Umbilical cord (tissue), 1 donor: ENCODE measurements at regions not wholly inside any gene's neighbourhood (a gene's known extent, or its start where the extent isn't known, plus 50 kb on each side); places are given as distances from the start of the nearest gene placed in this dataset.

Source experiments
- DNase-seq: peaks from one replicate; pipeline ENCODE4 v3.0.0-alpha.2; 2015; ENCODE audit warnings: low spot score

DNA sequence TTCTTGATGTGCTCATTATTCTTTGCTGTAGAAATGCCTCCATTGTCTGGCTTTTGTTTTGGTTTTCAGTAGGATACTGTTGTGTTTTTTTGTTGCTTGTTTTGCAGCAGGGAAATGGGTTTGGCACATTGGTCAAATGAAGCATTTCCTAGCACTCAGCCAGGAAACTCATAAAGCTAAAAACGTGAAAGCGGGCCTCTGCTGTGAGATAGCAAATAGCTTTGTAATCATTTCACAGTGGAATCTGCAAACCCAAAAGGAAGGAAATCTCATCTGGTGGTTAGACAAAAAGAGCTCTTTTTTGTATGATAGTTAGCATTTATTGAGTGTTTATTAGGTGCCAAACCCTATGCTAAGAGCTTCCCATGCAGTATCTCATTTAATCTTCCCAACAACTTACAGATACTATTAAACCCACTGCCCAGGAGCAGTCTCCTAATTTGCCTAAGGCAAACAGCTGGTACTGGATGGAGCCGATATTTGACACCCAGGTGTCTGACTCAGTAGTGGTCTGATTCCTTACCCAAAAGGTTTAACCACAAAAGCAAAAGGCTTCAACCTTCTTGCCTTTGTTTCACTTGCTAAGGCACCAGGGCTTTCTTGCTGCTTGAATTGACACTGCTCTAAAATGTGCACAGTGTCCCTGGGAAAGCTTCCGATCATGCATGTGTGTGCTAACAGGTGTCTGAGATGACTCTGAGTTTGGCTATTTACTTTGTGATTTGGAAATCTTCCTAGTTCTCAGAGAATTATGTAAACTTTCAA lies 527.9 kb upstream of the MDFIC2 start:
- no peak for DNase-seq

DNA sequence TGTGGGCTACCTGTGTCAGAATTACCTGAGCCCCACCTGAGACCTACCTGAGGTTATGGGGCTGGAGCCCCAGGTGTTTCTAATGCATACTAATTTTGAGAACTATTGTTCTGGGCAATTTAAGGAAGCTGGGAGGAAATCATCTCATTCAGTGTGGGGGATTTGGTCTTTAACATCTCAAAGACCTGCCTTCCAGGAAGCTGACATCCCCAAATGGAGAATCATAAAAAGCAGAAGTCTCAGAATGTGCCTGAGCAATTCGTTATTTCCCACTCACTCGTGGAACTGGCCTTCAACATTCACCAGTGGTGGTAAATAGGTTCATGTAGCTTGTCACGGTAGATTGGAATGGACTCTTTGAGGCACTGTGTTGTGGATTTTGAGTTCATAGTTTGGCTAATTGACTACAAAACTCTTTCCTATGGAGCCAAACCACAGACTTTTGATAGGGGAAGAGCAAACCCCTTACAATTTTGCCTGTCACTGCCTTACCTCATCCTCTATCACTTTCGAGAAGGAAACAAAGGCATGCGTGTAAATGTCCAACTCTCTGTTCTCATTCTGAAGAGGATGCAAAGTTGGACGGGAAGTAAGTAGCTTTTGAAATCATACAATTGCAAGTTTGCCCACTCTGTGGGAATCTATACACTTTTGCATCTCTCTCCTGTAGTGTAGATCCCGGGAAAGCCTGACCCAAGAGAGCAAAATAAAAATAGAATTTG lies 521.0 kb upstream of the MDFIC2 start:
- no peak for DNase-seq

DNA sequence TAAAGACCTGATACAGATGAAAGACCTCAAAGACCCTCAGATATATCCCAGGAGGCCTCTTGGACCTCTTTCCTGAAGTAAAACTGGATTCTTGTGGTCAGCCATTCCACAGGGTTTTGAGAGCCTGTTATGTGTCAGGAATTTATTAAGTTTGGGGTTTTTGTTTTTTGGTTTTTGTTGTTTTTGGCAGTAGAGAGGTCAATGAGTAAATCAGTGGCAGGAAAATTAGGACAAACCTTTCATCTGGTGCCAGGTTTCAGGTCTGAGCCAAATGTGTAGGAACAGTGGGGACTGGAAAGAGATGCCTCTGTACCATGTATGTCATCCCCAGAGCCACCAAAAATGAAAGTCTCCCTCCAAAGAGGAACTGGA lies 520.4 kb upstream of the MDFIC2 start:
- no peak for DNase-seq

DNA sequence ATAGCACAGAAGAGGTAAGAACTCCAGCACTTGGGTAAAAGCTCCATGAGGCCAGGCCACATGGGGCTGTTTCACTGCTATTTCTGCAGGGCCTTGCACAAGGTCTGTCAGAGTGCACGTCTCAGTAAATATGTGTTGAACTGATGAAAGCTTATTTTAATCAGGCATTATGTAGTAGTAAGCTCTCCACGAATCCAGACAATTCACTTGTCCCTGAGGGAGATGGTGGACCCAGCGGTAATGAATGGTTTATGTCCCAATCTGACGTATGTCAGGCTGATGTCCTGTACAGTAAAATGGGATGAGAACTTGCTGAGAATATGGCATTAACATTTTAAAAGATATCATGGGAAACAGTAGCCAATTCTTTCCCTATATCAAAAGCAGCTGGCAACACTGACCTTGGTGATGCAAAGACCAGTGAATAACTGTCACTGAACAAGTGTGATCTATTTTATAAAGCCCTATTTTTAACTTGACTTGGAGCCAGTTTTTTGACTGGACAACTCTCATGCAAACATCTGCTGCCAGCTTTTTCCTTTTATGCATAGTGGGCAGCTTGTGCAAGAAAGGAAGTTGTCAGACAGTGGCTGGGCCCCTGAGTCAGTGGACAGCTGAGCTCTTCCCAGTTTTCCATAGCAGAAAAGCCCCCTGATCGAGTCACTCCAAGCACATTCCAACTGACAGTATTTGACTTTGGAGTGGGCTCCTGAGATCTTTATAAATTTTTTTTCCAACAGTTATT lies 519.8 kb upstream of the MDFIC2 start:
- peak; percentile 69 for DNase-seq

DNA sequence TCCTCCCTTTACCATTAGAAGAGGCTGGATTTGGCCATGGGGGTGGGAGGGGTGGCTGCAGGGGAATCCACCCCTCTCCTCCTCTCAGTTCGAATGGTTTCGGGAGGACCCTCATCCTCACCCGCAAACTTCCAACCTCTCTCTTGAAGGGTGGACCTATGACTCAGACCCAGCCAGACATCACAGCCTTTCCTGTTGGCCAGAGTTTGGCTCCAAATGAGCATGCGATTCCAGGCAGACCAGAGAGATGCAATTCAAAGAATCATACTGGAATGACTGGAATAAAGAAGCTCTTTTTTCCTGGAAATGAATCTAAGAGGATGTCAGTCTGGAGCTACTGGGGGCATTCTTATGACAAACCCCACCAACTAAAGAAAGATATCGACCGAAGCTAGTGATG lies 516.7 kb upstream of the MDFIC2 start:
- peak; percentile 74 for DNase-seq

DNA sequence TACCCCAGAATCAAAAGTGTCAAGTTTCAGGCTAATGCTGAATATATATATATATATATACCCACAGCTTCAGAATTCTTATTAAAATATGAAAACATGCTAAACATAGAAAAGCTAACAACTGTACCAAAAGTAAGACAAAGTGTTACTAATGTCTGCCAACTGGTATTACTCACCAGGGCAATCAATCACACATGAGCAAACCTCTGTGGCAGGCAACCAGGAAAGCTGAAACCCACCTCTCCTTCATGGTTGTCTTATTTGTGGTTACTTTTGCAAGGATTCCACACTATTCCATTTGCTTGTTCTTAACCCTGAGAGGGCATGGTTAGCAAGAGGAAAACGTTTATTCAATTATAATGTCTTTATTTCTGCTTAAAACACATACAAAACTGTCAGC lies 512.3 kb upstream of the MDFIC2 start:
- DNase-seq, result peak; percentile 2

DNA sequence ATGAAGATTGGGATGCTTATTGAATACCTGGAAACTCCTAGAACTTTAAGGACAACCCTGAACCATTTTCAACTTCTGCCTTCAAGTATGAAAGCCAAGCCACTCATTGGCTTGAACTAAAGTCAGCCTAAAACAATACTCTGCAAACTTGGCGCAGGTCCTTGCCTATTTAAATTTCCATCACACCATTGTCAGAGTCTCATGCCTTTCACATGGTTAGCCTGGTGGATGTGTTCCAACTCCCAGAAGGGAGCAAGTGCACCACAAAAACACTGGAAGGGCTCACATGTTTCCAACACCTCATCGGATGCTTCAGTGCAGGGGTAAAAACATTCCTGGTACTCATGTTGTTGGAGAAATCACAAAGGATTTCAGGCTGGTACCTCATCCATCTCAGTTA lies 511.6 kb upstream of the MDFIC2 start:
- no peak for DNase-seq

DNA sequence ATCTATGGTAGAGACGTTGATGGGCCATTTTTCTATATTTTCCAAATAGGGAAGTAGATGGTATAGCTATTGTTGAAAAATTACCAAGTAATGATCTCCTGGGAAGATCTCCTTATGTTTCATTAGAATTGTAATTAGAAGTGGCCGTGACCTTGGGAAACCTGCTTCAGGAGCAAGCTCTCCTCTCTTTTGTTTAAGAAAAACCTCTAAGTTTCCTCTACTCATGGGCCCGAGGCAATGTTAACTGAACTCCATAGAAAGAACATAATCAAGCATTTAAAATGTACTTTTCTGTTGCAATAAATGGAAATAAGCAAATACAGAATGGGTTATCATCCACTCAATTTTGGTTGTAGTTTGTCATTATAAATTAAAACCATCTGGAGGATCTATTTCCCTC lies 511.2 kb upstream of the MDFIC2 start:
- no peak for DNase-seq

DNA sequence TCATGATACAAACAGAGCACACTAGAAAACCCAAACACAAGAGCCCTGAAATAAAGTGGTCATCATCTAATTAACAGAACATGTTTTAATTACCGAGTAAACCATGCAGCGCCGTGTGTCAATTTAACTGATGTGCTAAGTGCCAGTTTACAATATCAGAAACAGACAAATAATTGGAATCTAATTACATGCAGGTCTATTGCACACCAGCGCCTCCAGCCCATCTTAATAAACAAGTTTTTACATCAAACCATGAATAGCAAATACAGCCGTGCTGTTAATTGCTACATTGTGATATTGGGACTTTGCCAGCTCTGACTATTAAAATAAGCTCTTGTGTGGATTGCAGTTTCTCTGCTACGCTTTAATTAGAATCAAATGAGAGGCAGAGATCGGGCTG lies 510.2 kb upstream of the MDFIC2 start:
- no peak for DNase-seq

DNA sequence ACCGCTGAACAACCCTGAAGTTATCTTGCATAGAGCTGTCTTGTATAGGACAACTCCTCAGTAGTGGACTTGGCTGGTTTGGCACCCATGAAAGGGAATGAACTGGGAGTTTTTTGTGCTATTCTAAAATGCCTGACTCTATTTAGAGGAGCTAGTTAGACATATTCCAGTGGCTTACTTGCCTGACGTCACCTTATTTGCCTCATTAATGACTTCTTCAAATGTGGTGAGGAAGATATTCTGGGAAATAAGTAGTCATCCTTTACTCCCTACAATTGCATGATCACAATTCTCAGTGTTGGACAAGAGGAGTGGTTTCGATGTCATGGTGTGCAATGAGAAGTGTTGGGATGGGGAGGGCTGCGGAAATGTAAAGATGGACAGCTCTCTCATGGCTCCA lies 509.2 kb upstream of the MDFIC2 start:
- no peak for DNase-seq

DNA sequence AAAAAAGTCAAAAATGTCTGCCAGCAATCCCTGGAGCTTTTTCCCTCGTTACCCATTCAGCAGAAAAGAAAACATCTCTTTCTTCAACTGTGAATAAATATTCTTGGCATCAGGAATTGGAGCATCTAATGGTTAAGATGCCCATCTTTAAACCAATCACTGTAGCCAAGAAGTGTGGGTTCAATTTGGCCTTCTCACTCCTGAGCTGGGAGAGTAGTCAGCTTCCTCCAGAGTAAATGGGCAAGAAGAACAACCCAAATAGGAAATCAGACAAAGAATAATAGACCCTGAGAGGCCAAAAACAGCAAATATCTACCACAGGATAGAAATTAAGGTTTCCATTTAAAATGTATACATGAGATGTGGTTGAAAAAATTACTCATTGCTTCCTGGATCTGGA lies 508.0 kb upstream of the MDFIC2 start:
- no peak for DNase-seq

DNA sequence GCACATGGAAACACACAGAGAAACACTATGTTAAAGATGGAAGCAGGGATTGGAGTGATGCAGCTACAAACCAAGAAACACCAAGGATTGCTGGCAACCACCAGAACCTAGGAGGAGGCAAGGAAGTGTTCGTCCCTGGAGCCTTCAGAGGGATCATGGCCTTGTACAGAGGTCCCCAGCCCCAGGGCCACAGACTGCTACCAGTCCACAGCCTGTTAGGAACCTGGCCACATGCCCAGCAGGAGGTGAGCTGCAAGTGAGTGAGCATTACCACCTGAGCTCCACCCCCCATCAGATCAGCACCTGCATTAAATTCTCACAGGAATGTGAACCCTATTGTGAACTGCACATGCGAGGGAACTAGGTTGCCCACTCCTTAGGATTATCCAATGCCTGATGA lies 505.7 kb upstream of the MDFIC2 start:
- DNase-seq, result no peak

DNA sequence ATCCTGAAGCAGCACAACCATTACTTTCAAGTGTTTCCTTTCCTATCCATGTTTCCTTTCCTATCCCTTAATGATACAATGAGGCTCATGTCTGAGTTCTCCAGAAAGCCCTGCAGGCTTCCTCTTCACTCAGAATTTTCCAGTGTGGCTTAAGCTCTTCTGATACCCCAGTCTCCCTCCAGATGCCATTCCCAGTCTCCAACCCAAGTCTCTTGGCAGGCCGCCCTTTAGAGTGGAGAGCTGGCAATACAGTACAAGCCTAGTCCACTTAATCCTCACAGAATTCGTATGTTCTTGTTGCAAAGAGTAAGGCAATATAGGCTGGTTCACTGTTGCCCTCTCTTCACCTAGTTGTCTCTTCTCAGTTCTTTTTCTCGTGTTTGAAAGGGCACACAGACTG lies 503.9 kb upstream of the MDFIC2 start:
- DNase-seq, result peak; percentile 2

DNA sequence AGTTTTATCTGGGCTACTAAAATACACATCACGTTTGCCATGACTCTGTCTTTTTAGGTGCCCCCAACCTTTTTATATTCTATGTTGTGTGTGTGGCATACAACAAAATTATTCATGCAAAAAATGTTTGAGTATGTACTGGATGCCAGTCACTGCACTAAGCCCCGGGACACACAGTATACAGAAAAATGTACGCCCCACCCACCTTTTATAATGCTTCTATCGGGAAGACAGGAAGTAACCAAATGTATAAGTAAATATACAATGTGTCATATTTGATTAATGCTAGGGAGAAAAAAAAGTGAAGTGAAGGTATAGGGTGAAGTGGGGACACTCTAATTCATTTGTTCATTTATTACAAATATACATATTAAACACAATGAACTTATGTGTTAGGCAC lies 503.4 kb upstream of the MDFIC2 start:
- no peak for DNase-seq

DNA sequence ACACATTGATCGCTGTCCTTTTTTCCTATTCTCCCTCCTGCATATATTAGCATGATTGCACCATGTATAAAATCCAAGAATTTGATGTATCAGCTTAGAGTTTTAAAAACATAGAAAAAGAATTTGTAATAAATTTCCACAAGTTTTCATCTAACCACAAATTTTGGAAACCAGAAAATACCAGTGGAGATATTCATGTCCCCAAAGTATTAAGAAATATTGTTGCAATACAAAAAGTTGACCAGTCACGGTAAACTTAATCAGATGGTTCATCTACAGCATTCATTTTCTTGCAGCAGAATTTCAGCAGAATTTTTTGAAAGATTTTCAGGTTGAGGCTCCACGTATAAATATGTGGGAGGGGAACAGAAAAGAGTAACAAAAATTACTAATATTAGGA lies 500.9 kb upstream of the MDFIC2 start:
- no peak for DNase-seq

DNA sequence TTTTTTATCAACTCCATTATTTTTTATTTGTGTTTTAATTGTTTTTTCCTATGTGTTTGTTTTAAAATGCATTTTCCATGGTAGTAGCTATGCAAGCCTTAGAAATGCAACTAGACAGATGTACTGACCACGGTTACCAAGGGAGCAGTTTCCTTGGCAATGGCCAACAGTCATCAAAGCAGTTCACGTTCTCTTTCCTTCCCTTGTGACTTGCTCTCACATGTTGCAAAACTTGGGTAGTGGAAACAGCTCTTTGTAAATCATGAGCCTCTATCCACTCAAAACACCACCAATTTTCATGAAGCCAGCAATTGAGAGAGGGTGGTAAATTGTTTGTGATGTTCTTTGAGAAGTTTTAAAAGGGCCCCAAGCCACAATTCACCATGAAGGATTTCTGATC lies 499.4 kb upstream of the MDFIC2 start:
- DNase-seq, result peak; percentile 10

DNA sequence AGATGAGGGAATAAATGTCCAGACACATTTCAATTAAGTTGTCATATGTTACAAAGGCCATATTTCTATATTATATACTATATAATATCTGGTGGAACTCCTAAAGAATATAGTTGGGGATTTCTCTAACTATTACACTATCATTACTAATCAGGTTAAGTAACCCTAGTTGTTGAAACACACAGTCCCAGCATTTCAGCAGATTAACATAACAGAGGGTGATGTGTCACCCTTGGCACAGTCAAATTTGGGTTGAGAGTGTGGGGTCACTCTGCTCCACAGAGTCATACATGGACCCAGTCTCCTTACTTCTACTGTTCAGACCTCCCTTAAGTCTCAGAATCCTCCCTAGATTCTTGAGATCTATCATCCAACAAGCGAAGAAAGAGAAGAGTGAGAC lies 496.4 kb upstream of the MDFIC2 start:
- DNase-seq, result no peak

DNA sequence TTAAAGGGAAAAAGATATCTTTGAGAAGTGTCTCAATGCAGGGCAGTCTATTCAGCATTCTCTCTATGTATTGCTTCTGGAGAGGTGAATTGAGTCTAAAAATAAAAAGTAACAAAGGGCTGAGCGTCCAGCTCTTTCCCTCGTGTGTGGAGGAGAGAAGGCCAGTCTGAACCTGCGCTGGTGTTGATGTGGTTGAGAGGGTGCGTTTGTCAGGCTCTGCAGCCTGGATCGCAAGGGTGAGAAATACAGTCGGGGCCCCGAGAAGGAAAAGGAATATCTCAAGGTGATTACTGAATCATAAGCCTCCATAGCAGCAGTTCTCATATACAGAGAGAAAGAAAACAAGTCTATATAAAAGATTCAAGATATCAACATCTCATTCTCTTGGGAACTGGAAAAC lies 494.1 kb upstream of the MDFIC2 start:
- no peak for DNase-seq

DNA sequence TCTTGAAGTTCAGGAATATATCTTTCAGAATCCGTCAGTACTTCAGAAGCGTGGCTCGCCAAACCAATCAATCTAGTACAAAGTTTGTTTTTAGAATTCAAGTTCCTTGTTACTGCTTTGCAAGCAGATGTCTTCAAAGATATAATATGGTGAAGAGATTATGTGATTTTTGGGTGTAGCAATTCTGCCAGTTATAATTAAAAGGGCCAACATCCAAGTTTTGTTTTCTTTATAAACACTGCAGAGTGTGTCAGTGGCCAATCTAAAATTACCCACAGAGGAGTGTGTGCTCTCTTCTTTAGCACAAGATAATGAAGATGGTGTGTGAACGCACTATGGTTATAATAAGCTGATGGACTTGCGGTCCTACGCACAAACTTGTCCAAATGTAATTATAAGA lies 493.6 kb upstream of the MDFIC2 start:
- DNase-seq, result no peak

DNA sequence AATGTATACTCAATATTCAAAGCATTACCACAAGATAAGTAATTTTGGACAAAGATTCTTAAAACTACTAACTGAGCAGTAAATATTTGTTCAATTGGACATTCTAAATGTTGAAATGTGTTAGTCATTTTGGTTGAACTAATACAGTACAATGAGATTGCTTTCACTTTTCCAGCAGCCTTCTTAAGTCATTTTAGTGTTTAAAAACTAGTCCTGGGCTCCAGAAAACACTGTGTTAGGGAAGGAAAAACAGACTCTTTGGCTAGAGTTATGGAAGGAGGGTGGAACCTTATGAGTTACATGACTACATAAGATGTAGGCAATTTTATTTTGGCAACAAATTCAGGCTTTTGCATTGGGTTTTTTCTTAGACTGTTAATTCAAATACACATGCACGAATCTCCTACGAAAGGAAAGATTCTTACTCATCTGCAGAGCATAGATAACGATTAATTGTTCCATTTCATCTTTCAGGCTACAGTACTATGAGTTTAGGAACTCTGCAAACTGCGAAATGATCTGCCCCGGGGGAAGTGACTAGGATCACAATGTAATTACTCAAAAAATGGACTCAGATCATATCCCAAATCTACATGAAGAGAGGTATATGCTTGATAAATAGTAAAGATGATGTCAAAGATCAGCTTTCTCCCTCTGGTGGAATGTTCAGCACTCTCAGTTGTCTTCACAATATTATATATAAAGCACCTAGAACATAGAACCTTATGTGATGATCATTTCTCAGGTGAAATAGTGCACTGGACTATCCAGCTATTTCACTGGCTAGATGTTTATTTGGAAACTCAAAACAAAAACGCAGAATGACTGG lies 492.8 kb upstream of the MDFIC2 start:
- DNase-seq, result no peak

DNA sequence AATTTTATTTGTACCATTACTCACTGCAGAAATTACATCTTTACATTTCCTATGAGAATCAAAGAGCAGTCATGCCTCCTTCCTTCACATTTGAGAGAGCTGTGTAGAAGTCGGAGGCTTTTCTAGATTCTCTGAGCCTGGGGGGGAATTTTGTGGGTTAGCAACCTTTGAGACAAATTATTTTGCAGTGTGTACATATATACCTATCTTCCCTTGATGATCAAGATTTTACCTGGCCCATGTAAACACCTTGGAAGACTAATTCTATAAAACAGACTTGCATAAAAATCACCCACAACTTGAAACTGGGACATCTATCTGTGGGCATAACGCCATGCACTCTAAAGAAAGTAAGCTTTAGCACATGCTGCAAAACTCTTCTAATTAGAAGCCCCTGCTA lies 491.5 kb upstream of the MDFIC2 start:
- DNase-seq, result no peak

DNA sequence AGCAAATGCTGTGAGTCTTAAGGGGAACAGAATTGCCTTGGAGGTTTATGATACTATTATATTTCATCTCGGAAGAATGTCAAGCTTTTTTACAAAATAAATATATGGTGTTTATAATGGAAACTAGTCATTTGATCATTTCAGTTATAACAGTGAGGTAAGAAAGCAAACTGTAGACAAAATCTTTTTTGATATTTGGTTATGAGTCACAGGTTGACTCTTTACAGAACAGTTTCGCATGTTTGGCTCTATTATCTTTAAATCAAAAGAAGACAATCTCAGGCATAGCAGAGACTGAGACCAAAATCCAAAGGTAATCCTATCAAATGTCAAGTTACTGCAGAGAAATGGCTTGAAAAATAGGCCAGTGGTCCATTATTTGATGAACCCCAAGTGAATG lies 490.9 kb upstream of the MDFIC2 start:
- no peak for DNase-seq
